KMS-11 (cell line): ENCODE measurements at regions not wholly inside any gene's neighbourhood (a gene's known extent, or its start where the extent isn't known, plus 50 kb on each side); places are given as distances from the start of the nearest gene placed in this dataset.

Experiments used
- H2AFZ ChIP-seq: fragments of 200-600 bp; sonication (generic); 2 replicates; pipeline ENCODE4 v1.6.1; 2016; ENCODE audit warnings: antibody characterized with exemption, mixed run types, low read depth
- H3K27ac ChIP-seq: fragments of 200-600 bp; sonication (generic); 2 replicates; pipeline ENCODE4 v1.6.1; 2016; ENCODE audit warnings: mild to moderate bottlenecking, mixed run types
- H3K27me3 ChIP-seq: fragments of 200-600 bp; sonication (generic); 2 replicates; pipeline ENCODE4 v1.6.1; 2017; ENCODE audit warnings: mild to moderate bottlenecking, low read depth, mixed run types, moderate library complexity; ENCODE audit not compliant: insufficient read depth
- H3K36me3 ChIP-seq: fragments of 200-600 bp; sonication (generic); 2 replicates; pipeline ENCODE4 v1.6.1; 2017; ENCODE audit warnings: mild to moderate bottlenecking, mixed run types; ENCODE audit not compliant: insufficient read depth
- H3K4me1 ChIP-seq: fragments of 200-600 bp; sonication (generic); 2 replicates; pipeline ENCODE4 v1.6.1; 2016; ENCODE audit warnings: mild to moderate bottlenecking, low read depth, mixed run types; ENCODE audit not compliant: poor library complexity, severe bottlenecking
- H3K4me2 ChIP-seq: fragments of 200-600 bp; sonication (generic); 2 replicates; pipeline ENCODE4 v1.7.0; 2016; ENCODE audit warnings: mild to moderate bottlenecking, mixed run types
- H3K4me3 ChIP-seq: fragments of 200-600 bp; sonication (generic); IDR thresholded peaks from 2 replicates; pipeline ENCODE4 v1.6.1; 2017; ENCODE audit warnings: low read depth, low read length, mixed read lengths; ENCODE audit not compliant: insufficient read depth
- H3K79me2 ChIP-seq: fragments of 200-600 bp; sonication (generic); 2 replicates; pipeline ENCODE4 v1.6.1; 2016; ENCODE audit warnings: low read depth, mixed run types; ENCODE audit not compliant: insufficient read depth
- H3K9ac ChIP-seq: fragments of 200-600 bp; sonication (generic); 2 replicates; pipeline ENCODE4 v1.6.1; 2016; ENCODE audit warnings: mild to moderate bottlenecking, mixed run types
- H4K20me1 ChIP-seq: fragments of 200-600 bp; sonication (generic); 2 replicates; pipeline ENCODE4 v1.6.1; 2016; ENCODE audit warnings: mild to moderate bottlenecking, mixed run types; ENCODE audit not compliant: insufficient read depth
- TF ChIP-seq, protein P1 (sequence below): fragments of 200-600 bp; sonication (generic); conservative IDR thresholded peaks from 2 replicates; pipeline ENCODE4 v1.6.1; 2017; ENCODE audit warnings: low read depth, mild to moderate bottlenecking, antibody characterized with exemption, low read length, moderate library complexity, mixed read lengths

- no peaks in the 10 kb centered on the region for H3K79me2 ChIP-seq
- H3K36me3 ChIP-seq = no peaks in the 10 kb centered on the region
- no peaks in the 10 kb centered on the region for H3K27me3 ChIP-seq
- no peak overlapping the region for H3K4me2 ChIP-seq
- H2AFZ ChIP-seq = no peak overlapping the region
- H3K4me1 ChIP-seq = no peaks in the 10 kb centered on the region
- no peak overlapping the region for H3K9ac ChIP-seq
- TF ChIP-seq, protein P1, sequence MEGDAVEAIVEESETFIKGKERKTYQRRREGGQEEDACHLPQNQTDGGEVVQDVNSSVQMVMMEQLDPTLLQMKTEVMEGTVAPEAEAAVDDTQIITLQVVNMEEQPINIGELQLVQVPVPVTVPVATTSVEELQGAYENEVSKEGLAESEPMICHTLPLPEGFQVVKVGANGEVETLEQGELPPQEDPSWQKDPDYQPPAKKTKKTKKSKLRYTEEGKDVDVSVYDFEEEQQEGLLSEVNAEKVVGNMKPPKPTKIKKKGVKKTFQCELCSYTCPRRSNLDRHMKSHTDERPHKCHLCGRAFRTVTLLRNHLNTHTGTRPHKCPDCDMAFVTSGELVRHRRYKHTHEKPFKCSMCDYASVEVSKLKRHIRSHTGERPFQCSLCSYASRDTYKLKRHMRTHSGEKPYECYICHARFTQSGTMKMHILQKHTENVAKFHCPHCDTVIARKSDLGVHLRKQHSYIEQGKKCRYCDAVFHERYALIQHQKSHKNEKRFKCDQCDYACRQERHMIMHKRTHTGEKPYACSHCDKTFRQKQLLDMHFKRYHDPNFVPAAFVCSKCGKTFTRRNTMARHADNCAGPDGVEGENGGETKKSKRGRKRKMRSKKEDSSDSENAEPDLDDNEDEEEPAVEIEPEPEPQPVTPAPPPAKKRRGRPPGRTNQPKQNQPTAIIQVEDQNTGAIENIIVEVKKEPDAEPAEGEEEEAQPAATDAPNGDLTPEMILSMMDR = no peak
- no peak overlapping the region for H3K27ac ChIP-seq
- no peaks in the 10 kb centered on the region for H4K20me1 ChIP-seq
- H3K4me3 ChIP-seq = no peak overlapping the region
Observed at GRCh38 chr9:90343366-90343765, 299.3 kb downstream of the DIRAS2 start.

DNA sequence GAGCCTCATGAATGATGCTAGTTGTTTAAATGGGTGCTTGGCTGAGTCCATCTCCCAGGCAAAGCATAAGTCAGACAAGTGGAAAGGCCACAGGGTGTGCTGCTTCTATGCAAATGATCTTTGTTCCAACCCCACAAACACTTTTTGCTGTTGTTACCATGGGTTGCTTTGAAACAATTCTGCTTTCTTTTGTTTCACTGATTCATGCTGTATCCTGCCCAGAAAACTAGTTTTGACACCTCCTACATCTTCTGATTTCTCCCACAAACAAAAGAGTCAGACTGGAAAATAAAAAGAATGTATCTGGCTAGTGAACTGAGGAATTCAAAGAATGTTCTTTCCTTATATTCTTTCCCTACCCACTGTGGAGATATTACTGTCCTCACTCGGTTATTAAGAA, 298.6 kb downstream of the DIRAS2 start:
- Histone ChIP-seq H3K27ac (no peak overlapping the region), H3K4me2 (no peak overlapping the region), H3K4me3 (no peak overlapping the region), H3K4me1 (no peaks in the 10 kb centered on the region), H4K20me1 (no peaks in the 10 kb centered on the region), H2AFZ (no peak overlapping the region), H3K27me3 (no peaks in the 10 kb centered on the region), H3K36me3 (no peaks in the 10 kb centered on the region), H3K9ac (no peak overlapping the region), H3K79me2 (no peaks in the 10 kb centered on the region)
- TF ChIP-seq, protein P1 = no peak

GRCh38 chr9:90365666-90366065, 277.0 kb downstream of the DIRAS2 start:
- TF ChIP-seq, protein P1 = no peak
- Histone ChIP-seq H2AFZ (no peak overlapping the region), H3K4me1 (no peaks in the 10 kb centered on the region), H3K9ac (no peak overlapping the region), H3K4me3 (no peak overlapping the region), H3K27me3 (no peaks in the 10 kb centered on the region), H3K79me2 (no peaks in the 10 kb centered on the region), H3K4me2 (no peak overlapping the region), H3K36me3 (no peaks in the 10 kb centered on the region), H3K27ac (no peak overlapping the region), H4K20me1 (no peaks in the 10 kb centered on the region)

- Histone ChIP-seq H3K27me3 (no peaks in the 10 kb centered on the region), H3K27ac (no peak overlapping the region), H3K79me2 (no peaks in the 10 kb centered on the region), H3K4me1 (no peaks in the 10 kb centered on the region), H3K36me3 (no peaks in the 10 kb centered on the region), H2AFZ (no peak overlapping the region), H3K4me3 (no peak overlapping the region), H4K20me1 (no peaks in the 10 kb centered on the region), H3K4me2 (no peak overlapping the region), H3K9ac (no peak overlapping the region)
- TF ChIP-seq, protein P1 = no peak
Observed at GRCh38 chr9:90368241-90368640, 274.4 kb downstream of the DIRAS2 start.
